Nephron progenitor cell (in vitro differentiated cells): ENCODE measurements at regions not wholly inside any gene's neighbourhood (a gene's known extent, or its start where the extent isn't known, plus 50 kb on each side); places are given as distances from the start of the nearest gene placed in this dataset.

ENCODE experiments used
- DNase-seq: peaks from one replicate; pipeline ENCODE4 v3.0.0; 2021
- H3K27ac Mint-ChIP-seq: 2 replicates; pipeline ENCODE4 v1.8.0; 2021; ENCODE audit warnings: mild to moderate bottlenecking, moderate library complexity, mixed read lengths
- H3K27me3 Mint-ChIP-seq: 2 replicates; pipeline ENCODE4 v1.8.0; 2021; ENCODE audit warnings: mild to moderate bottlenecking, low read depth, mixed read lengths; ENCODE audit not compliant: poor library complexity
- H3K36me3 Mint-ChIP-seq: 2 replicates; pipeline ENCODE4 v1.8.0; 2021; ENCODE audit warnings: low read depth, mixed read lengths
- H3K4me1 Mint-ChIP-seq: 2 replicates; pipeline ENCODE4 v1.8.0; 2021; ENCODE audit warnings: mixed read lengths
- H3K4me3 Mint-ChIP-seq: 2 replicates; pipeline ENCODE4 v1.8.0; 2021; ENCODE audit warnings: mild to moderate bottlenecking, moderate library complexity, mixed read lengths
- H3K9me3 Mint-ChIP-seq: 2 replicates; pipeline ENCODE4 v1.8.0; 2021; ENCODE audit warnings: mild to moderate bottlenecking, moderate library complexity, mixed read lengths
- TF ChIP-seq, protein P1 (sequence below): fragments of 200-600 bp; sonication (generic); IDR thresholded peaks from 2 replicates; pipeline ENCODE4 v1.5.0; 2021; ENCODE audit warnings: antibody characterized with exemption

DNA sequence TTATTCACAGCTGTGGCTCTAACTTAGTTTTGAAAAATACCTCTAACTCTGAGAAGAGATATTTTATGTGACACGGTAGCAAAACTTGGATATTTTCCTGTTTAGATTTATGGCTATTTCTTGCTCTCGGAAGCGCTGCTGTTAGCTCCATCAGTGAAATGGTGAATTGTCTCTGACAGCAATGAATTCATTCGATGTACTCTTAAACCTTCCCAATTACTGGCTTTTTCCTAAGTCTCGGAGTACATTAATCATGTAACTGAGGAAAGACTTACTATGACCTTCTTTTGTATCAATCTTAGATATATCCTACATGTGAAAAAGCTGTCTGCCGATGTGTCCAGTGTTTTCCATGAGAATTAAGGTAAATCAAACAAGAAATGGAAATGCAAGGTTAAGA is 613.0 kb downstream of the KIF4B start:
- no peak overlapping the region for H3K27ac Mint-ChIP-seq
- no peaks in the 10 kb centered on the region for H3K36me3 Mint-ChIP-seq
- DNase-seq = no peak
- H3K4me1 Mint-ChIP-seq = peaks cover 13% of the 10 kb centered on the region
- no peaks in the 10 kb centered on the region for H3K9me3 Mint-ChIP-seq
- no peak overlapping the region for H3K4me3 Mint-ChIP-seq
- TF ChIP-seq, protein P1, sequence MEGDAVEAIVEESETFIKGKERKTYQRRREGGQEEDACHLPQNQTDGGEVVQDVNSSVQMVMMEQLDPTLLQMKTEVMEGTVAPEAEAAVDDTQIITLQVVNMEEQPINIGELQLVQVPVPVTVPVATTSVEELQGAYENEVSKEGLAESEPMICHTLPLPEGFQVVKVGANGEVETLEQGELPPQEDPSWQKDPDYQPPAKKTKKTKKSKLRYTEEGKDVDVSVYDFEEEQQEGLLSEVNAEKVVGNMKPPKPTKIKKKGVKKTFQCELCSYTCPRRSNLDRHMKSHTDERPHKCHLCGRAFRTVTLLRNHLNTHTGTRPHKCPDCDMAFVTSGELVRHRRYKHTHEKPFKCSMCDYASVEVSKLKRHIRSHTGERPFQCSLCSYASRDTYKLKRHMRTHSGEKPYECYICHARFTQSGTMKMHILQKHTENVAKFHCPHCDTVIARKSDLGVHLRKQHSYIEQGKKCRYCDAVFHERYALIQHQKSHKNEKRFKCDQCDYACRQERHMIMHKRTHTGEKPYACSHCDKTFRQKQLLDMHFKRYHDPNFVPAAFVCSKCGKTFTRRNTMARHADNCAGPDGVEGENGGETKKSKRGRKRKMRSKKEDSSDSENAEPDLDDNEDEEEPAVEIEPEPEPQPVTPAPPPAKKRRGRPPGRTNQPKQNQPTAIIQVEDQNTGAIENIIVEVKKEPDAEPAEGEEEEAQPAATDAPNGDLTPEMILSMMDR = no peak
- H3K27me3 Mint-ChIP-seq = peaks cover 3% of the 10 kb centered on the region

DNA sequence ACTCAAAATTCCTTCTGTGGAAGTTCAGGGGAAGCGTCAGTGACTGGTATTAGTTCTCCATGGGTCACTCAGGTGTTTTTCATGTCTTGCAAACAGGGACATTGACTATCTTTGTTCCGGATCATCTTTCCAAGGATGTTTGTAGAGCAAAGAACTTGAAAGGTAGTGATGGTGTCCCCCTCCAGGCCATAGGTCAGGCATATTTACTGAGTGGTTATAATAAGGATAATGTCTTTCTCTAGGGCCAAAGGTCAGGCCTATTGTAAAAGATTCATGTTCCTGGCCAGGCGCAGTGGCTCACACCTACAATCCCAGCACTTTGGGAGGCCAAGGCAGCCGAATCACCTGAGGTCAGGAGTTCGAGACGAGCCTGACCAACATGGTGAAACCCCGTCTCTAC is 614.8 kb downstream of the KIF4B start:
- no peaks in the 10 kb centered on the region for H3K9me3 Mint-ChIP-seq
- H3K36me3 Mint-ChIP-seq = no peaks in the 10 kb centered on the region
- peaks cover 13% of the 10 kb centered on the region for H3K4me1 Mint-ChIP-seq
- H3K27ac Mint-ChIP-seq = no peak overlapping the region
- H3K4me3 Mint-ChIP-seq = no peak overlapping the region
- TF ChIP-seq, protein P1 = no peak
- peaks cover 3% of the 10 kb centered on the region for H3K27me3 Mint-ChIP-seq
- no peak for DNase-seq

DNA sequence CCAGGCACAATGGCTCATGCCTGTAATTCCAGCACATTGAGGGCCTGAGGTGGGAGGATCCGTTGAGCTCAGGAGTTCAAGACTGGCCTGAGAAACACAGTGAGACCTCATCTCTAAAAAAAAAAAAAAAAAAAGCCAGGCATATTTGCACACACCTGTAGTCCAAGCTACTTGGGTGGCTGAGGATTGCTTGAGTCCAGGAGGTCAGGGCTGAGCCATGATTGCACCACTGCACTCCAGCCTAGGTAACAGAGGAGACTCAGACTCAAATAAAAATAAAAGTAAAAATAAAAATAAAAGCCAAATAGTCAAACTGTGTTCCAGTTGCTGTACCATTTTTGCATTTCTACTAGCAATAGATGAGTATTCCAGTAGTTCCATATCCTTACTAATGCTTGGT is 616.0 kb downstream of the KIF4B start:
- Mint-ChIP-seq H3K9me3 (peaks cover 6% of the 10 kb centered on the region), H3K27me3 (peaks cover 2% of the 10 kb centered on the region), H3K36me3 (no peaks in the 10 kb centered on the region), H3K4me3 (no peak overlapping the region), H3K4me1 (peaks cover 10% of the 10 kb centered on the region), H3K27ac (no peak overlapping the region)
- no peak for DNase-seq
- TF ChIP-seq, protein P1 = no peak

DNA sequence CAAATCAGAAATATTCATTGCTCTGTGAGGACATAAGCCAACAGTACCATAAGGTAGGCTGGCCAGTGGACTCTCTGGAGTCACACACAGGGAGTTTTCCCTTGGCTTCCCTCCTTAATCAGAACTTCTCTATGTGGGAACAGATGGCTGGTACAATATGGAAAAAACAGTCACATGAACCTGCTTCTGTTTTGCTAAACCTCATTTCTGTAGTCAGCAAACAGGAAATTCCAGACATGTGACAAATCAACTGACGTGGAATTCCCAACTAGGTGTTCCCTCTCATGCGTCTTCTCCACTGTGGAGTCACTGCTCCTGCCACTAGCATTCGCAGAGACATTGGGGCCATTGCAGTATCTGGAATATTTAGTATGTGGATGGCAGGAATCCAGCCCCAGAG is 617.6 kb downstream of the KIF4B start:
- Mint-ChIP-seq H3K27me3 (no peaks in the 10 kb centered on the region), H3K9me3 (peaks cover 6% of the 10 kb centered on the region), H3K27ac (no peak overlapping the region), H3K4me3 (no peak overlapping the region), H3K4me1 (no peaks in the 10 kb centered on the region), H3K36me3 (no peaks in the 10 kb centered on the region)
- TF ChIP-seq, protein P1 = no peak
- DNase-seq = no peak

- Mint-ChIP-seq H3K27me3 (no peaks in the 10 kb centered on the region), H3K36me3 (no peaks in the 10 kb centered on the region), H3K4me1 (no peaks in the 10 kb centered on the region)
These were observed 619.9 kb downstream of the KIF4B start for GRCh38 chr5:155633338-155633957.

GRCh38 chr5:155649666-155650065 is 636.1 kb downstream of the KIF4B start:
- peaks cover 4% of the 10 kb centered on the region for H3K27me3 Mint-ChIP-seq
- no peaks in the 10 kb centered on the region for H3K9me3 Mint-ChIP-seq
- H3K27ac Mint-ChIP-seq = no peak overlapping the region
- no peak overlapping the region for H3K4me3 Mint-ChIP-seq
- H3K4me1 Mint-ChIP-seq = no peaks in the 10 kb centered on the region
- no peaks in the 10 kb centered on the region for H3K36me3 Mint-ChIP-seq
- DNase-seq = no peak
- TF ChIP-seq, protein P1 = no peak

More at GRCh38 chr5:155633338-155633957, 619.9 kb downstream of the KIF4B start:
- TF ChIP-seq, protein P1 = no peak
- Mint-ChIP-seq H3K27ac (no peak overlapping the region), H3K4me3 (no peak overlapping the region), H3K9me3 (peaks cover 6% of the 10 kb centered on the region)
- no peak for DNase-seq
